ENCODE measurements at regions not wholly inside any gene's neighbourhood (a gene's known extent, or its start where the extent isn't known, plus 50 kb on each side); places are given as distances from the start of the nearest gene placed in this dataset.

GRCh38 chr18:67354091-67354490 is 162.4 kb downstream of the DSEL start:
- TF ChIP-seq CTCF (IDR thresholded peaks at IDR 0.05; ENCODE audit: poor library complexity), result no peak
- no peak for TF ChIP-seq EZH2phosphoT487 (IDR thresholded peaks at IDR 0.05; ENCODE audit: low read depth, severe bottlenecking, unreplicated experiment)

Data from hepatocyte (in vitro differentiated cells).